Fibroblast of lung (primary cell): ENCODE measurements at regions not wholly inside any gene's neighbourhood (a gene's known extent, or its start where the extent isn't known, plus 50 kb on each side); places are given as distances from the start of the nearest gene placed in this dataset.

Source experiments
- EZH2 ChIP-seq: IDR thresholded peaks from 2 replicates; pipeline ENCODE4 v1.5.1; 2012; ENCODE audit warnings: low read length, control low read depth, mild to moderate bottlenecking; ENCODE audit errors: missing control alignments
- TF ChIP-seq, protein P1 (sequence below), 2 donors: IDR thresholded peaks in 1 of 2; conservative IDR thresholded peaks in 1 of 2; 1 replicate in 1 of 2; 2 replicates in 1 of 2; pipeline ENCODE4 v1.5.1; 2011 to 2012; ENCODE audit warnings: low read length in 2 of 2, control low read depth in 1 of 2, inconsistent platforms in 1 of 2, low read depth in 1 of 2, mild to moderate bottlenecking in 1 of 2

DNA sequence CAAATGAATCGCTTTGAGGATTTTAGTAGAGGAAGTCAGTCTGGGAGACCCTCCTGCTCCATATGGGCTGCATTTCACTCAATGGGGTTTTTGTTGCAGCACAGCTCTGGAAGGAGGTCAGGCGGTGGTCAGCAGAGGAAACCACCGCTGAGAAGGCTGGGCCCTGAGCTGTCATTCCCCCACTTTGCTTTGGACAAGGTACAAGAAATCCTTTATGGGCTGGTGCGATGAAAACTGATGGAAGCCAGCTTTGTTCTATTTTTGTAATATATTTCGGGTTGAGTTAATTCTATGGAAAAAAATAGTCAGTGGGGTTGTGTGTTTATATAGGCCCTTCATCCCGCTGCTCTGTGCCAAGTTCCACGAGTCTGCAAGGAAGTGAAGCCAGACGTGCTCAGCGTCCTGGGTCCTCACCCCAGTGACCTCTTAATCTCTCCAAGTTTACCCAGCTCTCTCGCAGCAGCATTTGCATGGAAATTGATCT lies 157.1 kb upstream of the TMC3 start:
- TF ChIP-seq, protein P1, sequence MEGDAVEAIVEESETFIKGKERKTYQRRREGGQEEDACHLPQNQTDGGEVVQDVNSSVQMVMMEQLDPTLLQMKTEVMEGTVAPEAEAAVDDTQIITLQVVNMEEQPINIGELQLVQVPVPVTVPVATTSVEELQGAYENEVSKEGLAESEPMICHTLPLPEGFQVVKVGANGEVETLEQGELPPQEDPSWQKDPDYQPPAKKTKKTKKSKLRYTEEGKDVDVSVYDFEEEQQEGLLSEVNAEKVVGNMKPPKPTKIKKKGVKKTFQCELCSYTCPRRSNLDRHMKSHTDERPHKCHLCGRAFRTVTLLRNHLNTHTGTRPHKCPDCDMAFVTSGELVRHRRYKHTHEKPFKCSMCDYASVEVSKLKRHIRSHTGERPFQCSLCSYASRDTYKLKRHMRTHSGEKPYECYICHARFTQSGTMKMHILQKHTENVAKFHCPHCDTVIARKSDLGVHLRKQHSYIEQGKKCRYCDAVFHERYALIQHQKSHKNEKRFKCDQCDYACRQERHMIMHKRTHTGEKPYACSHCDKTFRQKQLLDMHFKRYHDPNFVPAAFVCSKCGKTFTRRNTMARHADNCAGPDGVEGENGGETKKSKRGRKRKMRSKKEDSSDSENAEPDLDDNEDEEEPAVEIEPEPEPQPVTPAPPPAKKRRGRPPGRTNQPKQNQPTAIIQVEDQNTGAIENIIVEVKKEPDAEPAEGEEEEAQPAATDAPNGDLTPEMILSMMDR (conservative IDR thresholded peaks at IDR 0.05 in 1 of 2, IDR thresholded peaks at IDR 0.05 in 1 of 2; ENCODE audit: low read depth in 1 of 2, low read length in 2 of 2), result no peak
- no peak for TF ChIP-seq EZH2
